ENCODE measurements at regions not wholly inside any gene's neighbourhood (a gene's known extent, or its start where the extent isn't known, plus 50 kb on each side); places are given as distances from the start of the nearest gene placed in this dataset.
"Not testable (repeated sequence)": the region's sequence is repeated elsewhere in the genome, so short reads cannot be mapped to it uniquely, and the experiment has no call there.

DNA sequence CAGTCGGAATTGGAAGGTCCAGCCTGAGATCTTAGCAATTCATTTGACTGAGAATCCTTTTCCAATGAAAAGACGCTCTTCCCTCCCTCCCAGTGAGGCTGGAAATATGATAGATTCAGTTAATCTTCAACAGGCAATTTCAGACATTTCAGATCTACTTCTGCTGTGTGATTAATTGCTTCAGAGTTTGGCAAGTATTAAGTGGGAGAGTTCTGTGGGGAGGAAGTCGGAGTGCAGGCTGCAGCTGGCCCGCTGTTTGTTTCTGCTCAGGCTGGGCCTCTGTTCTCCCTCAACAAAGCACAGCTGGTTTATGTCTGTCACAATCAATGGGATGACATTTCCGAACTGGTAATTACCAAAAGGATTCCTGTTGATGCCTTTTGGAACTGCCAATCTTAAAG is 178.2 kb downstream of the NDFIP2 start:
- no peak for DNase-seq (ENCODE audit: low read depth)

DNA sequence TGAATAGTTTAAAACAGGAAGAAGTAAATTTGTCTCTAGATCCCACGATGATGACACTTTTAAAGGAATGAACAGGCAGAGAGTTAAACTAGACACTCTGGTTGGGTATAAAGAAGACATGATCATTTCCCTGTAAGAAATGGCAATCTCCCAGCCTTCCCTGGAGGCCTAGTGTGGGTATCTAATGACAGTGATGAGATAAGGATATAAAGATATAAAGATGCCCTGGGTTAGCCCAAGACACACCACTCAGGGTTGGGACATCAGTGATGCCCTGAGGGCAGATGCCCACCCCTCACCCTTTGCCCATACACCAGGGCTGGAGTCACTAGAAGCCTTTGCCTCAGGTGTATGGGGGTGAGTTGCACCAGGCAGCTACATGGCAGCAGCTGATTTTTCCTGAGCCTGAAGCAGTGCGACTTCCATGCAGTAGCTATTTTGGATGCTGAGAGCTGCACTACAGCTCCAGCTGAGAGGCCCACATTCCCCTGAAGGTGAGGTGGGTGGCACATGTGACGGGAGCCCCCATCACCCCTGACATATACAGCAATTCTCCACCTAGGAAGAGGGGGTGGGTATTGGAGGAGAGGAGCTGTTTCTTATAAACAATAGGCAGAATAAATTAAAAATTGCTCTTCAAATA is 177.5 kb downstream of the NDFIP2 start:
- no peak for DNase-seq (ENCODE audit: low read depth)

DNA sequence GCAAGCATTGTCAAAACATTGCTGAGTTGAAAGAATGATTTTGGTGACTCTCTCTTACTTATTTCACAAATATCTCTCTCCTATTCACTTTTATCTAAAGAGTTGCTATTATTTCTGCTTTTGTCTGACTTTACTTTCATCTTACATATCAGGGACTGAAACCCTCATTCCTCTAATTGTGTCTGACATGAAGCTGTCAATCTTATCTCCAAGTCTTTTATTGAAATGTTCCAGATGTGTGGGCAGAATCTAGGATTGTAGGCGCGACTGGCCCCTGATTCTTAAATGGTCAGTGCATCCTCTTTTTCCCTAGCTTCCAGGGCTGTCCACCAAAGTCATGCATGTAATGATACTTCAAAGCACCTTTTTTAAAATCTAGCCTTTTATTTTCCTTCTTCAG is 174.6 kb downstream of the NDFIP2 start:
- no peak for DNase-seq (ENCODE audit: low read depth)

DNA sequence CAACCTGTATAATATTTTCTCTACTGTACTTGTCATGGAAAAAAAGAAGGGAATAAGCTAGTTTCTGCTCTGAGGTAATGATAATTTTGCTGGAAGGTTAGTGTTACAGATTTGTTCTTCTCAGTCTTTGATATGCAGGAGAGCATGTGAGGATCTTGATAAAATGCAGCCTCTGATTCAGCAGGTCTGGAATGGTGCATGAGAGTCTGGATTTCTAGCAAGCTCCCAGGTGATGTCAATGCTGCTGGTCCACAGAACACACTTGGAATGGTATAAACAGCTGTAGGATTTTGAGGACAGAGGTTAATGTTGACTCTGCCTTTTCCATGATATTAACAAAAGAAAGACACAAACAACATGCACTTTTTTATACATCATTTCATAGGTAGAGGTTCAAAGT is 173.6 kb downstream of the NDFIP2 start:
- no peak for DNase-seq (ENCODE audit: low read depth)

DNA sequence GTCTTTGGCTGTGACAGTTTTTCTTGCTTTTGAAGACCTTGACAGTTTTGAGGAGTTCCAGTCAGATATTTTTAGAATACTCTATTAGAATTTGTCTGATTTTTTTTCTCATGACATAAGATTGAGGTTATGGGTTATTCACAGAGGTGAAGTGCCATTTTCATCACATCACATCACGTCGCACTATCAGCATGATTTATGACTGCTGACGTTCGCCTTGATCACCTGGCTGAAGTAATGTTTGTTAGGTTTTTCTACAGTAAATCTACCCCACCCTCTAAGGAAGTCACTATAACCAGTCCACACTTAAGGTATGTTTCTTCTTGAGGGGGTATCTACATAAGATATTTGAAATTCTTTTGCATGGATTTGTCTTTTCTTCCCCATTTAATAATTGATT is 169.7 kb downstream of the NDFIP2 start:
- DNase-seq (ENCODE audit: low read depth): no peak

DNA sequence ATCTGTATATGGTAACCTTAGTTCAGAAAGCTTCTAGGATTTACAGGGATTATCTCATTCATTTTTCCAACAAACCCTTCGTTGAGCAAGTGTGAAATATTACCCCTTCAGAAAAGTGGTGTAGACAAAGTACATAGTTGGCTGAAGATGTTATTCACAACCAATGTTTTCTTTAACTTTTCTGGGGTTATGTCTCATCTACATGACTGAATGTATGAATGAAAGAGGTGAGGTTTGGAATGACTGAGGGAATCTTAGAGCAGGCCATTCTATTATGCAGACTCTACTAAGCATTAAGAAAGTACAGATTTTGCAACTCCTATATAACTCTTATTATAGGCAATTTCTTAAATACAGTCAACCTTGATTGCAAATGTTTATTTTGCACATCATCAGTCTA is 167.2 kb downstream of the NDFIP2 start:
- no peak for DNase-seq (ENCODE audit: low read depth)

DNA sequence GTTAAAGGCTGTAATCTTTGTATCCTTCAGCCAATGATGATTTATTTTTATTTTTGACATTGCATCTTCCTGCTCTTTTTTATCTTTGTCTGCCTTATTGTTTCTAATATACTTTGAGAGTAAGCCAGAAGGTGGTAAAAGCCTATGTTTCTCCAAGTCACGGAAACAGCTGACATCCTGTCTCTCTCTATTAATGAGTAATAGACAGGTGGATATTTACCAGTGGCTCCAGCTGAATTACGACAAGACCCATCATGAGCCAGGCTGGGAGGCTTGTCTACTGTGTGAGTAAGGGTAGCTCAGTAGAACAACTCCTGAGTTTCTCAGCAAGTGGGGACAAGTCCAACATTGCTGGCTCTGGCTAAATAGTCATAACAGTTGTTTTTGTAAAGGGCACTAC is 166.6 kb downstream of the NDFIP2 start:
- peak; percentile 4 for DNase-seq (ENCODE audit: low read depth)

DNA sequence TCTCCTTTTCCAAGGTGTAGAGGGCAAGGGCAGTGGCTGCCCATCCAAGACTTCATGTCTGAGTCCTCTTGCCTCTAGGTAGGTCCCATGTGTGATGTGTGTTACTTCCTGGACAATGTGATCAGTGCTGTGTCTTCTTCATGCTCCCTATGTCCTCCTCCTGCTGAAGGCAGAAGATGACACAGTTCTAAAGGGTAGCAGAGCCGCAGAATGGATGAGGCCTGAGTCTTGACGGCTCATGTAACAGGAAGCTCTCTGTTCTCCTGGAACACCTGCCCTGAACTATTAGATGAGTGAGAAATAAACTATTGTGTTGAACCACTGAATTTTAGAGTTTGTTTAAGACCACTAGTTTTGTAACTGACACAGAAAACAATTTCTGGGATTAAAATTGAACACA is 165.9 kb downstream of the NDFIP2 start:
- DNase-seq (ENCODE audit: low read depth): no peak

DNA sequence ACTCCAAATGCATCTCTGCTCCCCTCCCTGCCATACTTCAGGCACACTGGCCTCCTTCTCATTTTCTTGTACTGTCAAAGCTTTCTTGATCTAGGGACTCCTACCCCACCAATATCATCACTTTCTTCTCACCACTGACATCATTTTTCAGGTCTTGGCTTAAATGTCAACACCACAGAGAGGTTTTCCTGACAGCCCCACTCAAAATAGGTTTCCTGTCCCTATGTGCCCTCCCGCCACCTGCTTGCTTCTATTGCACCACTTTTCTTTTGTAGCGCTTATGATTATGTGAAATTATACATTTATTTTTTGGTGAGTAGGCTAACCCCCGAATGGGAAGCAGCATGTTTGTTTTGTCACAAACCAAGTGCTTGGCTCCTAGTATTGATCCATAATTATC is 164.6 kb downstream of the NDFIP2 start:
- no peak for DNase-seq (ENCODE audit: low read depth)

DNA sequence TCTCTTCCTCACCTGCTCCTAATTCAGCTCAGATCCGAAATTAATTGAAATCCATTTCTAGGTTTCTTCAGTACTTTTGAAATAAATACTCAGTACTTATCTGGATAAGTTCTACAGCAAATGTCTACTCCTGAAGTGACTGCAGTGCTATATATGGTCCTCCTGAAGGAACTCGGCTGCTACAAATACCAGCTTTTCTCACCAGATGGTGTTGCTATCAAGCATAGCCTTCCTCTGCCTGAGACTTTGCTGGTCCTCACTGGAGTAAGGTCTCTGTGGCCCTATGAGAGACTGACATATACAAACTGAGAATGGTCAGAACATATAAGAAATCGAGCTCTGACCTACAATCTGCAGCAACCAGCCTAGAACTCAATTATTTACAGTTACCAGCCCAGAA is 161.6 kb downstream of the NDFIP2 start:
- no peak for DNase-seq (ENCODE audit: low read depth)

DNA sequence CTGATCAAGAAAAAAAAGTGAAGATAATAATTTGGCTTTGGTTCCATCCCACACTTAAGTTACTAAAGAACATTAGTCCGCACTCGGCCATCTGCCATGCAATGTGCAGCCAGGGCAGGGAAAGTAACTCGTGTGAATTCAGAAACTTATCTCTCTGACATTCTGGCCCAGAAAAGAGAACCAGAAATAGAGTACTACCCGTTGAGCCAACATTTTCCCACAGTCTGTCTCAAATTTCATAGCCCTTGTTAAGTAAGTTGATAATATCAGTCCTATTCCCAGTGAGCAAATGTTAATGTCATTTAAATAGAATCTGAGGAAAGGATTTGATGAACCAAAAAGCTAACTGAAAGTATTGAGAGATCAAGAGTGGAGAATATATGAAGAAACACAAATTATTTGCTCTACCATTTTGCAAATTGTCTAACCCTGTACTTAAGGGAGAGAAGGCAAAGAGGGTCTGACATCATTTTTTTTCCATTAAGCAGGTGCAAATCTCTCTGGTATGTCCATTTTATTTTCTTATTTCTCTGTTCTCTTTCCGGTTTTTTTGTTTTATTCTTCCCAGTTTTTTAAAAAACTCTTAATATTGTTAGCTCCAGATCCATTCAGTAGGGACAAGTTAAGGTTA is 156.3 kb downstream of the NDFIP2 start:
- DNase-seq (ENCODE audit: low read depth): no peak

DNA sequence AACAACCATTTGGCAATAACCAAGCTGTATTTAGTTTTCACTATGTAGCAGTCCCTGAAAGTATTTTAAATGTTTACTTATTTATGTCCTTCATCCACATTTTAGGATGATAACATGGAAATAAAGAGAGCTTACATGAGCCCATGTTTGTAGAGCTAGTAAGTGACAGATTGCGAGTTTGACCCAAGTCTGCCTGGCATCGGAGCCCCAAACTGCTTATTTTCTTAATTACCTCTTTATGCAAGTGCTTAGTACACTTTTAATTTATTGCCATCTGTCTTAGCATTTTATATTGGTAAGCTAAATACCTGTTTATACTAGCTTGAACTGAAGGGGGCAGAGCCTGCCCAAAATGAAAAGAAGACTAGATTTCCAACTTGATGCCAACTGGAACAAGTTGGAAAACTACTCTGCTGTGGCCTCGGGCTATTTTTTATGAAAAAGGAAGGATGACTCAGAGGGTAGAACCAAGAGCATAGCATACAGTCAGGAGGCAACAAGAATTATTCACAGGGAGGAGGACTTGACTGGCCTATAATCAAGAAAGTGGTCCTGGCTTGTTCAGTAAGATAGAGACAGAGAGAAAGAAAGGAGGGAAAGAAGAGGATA is 150.2 kb downstream of the NDFIP2 start:
- DNase-seq (ENCODE audit: low read depth): peak; percentile 96

DNA sequence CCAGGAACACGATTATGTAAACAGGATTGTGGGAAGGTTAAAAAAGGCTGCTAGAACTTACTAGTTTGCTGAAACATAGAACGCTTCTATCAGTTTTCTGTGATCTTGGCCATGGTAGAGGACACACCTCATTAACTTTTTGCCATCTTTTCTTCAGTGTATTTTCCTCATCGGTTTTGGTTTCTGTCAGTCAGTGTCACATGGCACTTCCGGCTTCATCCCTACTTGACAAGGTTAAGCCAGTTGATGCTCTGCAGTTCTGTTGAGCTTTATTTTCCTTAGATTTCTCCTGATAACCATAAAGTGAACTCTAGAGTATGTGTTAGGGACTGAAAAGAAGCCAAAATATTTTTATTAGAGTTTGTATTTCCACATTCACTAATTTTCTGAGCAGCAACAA is 147.5 kb downstream of the NDFIP2 start:
- DNase-seq (ENCODE audit: low read depth): no peak

DNA sequence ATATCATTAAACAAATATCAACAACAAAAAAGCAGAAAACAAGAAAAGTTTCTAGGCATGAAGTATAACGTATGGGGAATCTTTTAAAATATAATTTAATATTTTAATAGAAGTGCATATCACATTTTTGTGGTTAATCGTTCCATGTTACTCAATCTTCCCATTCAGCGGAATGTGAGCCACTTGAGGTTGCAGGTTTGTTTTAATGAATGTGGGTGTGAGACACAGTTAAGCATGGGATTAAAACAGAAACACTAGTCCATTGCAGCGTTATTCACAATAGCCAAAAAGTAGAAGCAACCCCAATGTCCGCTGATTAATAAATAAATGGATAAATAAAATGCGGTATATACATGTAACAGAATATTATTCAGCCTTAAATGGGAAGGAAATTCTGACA is 146.0 kb downstream of the NDFIP2 start:
- DNase-seq (ENCODE audit: low read depth): no peak

DNA sequence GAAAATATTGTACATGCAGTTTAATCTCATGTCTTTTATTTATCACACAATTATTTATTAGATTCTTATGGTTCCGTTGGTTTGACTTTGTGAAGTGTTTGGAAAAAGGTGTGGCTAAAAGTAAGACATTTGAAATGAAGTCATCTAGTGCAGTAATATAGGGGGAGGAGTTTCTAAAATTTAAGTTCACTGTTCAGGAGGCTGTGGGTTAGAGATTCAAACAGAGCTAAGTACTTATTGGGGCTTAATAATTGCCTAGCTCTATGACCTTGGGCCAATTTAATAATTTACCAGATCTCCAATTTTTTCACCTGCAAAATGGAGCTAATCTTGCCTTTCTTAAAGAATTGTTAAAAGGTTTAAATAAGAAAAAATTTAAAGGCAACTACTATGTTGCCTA is 144.6 kb downstream of the NDFIP2 start:
- DNase-seq (ENCODE audit: low read depth): no peak

DNA sequence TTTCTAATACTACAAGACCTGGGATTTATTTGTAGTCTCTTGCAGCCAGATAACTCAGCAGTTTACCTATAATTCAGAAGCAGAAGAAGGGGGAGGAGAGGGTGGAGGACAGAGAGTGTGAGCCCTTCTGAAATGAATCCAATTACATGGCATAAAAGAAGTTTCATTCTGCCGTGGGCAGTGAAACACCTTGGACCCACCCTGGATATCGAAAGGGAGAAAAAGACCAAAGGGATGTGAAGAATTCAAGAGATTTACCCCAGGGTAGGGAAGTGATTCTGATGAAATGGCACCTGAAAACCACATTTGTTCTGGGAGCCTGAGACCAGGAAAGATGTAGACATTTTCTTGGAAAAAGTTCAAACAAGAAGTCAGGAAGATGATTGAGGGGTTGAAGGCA is 140.9 kb downstream of the NDFIP2 start:
- no peak for DNase-seq (ENCODE audit: low read depth)

DNA sequence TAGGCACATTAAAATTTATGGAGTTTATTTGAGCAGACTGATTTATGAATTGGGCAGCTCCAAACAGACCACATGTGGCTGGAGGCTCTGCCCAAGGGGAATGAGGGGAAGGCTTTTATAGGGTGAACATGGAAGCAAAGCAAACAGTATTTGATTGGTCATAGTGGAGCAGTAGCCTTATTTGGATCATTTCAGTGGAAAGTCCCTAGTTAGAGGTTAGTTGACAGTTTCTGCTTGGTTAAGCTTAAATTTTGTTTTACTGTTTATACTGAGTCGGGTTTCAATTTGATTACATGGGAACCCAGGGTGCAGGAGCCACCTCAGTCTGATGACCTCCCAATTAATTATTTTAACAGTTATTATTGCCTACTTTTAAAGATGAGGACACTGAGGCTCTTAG is 140.5 kb downstream of the NDFIP2 start:
- DNase-seq (ENCODE audit: low read depth): no peak

DNA sequence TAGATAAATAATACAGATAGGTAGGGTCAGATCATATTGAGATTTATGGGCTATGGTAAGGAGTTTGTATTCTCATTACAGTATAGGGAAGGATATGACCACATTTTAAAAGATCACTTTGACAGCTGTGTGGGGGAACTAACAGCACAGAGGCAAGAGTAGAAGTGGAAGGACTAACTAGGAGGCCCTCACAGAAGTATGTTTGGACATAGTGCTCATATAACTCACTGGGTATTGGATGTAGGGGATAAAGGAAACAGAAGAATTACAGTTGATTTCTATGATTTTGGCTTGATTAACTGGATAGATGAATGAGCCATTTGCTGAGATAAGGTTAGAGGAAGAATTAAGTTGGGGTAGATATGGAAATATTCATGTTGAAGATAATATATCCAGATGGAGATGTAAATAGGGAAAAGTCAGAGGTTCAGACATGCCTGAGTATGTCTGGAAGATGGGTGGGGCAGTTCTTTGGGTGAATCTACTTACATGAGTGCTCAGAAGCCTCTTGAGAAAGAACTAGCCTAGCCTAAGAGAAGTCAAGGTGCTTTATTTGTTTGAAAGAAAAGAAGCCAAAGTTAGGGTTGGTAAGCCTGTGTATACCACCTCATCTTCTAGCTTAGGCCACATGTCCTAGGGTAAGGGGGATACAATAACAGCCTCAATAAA is 133.4 kb downstream of the NDFIP2 start:
- DNase-seq (ENCODE audit: low read depth): no peak

DNA sequence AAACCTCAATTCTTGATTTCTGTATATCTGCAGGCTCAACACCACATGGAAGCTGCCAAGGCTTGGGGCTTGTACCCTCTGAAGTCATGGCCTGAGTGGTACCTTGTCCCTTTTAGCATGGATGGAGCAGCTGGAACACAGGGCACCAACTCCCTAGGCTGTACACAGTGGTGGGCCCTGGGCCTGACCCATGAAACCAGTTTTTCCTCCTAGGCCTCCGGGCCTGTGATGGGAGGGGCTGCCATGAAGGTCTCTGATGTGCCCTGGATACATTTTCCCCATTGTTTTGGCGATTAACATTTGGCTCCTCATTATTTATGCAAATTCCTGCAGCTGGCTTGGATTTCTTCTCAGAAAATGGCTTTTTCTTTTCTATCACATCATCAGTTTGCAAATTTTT is 131.6 kb downstream of the NDFIP2 start:
- DNase-seq (ENCODE audit: low read depth): no peak

DNA sequence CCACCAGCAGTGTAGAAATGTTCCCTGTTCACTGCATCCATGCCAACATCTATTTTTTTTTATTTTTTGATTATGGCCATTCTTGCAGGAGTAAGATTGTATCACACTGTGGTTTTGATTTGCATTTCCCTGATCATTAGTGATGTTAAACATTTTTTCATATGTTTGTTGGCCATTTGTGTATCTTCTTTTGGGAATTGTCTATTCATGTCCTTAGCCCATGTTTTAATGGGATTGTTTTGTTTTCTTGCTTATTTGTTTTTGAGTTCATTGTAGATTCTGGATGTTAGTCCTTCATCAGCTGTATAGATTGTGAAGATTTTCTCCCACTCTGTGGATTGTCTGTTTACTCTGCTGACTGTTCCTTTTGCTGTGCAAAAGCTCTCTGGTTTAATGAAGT is 126.9 kb downstream of the NDFIP2 start:
- not testable (repeated sequence) for DNase-seq (ENCODE audit: low read depth)

All from ELR (cell line).